GM21786 (cell line): ENCODE measurements at regions not wholly inside any gene's neighbourhood (a gene's known extent, or its start where the extent isn't known, plus 50 kb on each side); places are given as distances from the start of the nearest gene placed in this dataset.

ENCODE experiments used
- ATAC-seq: cut with Tn5 transposase; IDR thresholded peaks from one replicate; pipeline ENCODE4 v1.9.1; 2021; ENCODE audit not compliant: unreplicated experiment

- no peak for ATAC-seq
Measured at GRCh38 chr17:72439893-72440502, 319.2 kb downstream of the SOX9 start.

- ATAC-seq = no peak
Measured at GRCh38 chr17:72440961-72441360, 320.1 kb downstream of the SOX9 start.

GRCh38 chr17:72441909-72442308 is 321.1 kb downstream of the SOX9 start:
- no peak for ATAC-seq

GRCh38 chr17:72444517-72445054 is 323.8 kb downstream of the SOX9 start:
- ATAC-seq = no peak

GRCh38 chr17:72445055-72445991 is 324.5 kb downstream of the SOX9 start:
- no peak for ATAC-seq

- ATAC-seq = no peak
Measured at GRCh38 chr17:72446118-72446517, 325.3 kb downstream of the SOX9 start.

GRCh38 chr17:72446525-72447250 is 325.9 kb downstream of the SOX9 start:
- ATAC-seq = no peak

GRCh38 chr17:72447251-72447640 is 326.4 kb downstream of the SOX9 start:
- ATAC-seq = no peak

GRCh38 chr17:72448019-72448418 is 327.2 kb downstream of the SOX9 start:
- no peak for ATAC-seq

- no peak for ATAC-seq
Measured at GRCh38 chr17:72452286-72453173, 331.7 kb downstream of the SOX9 start.

- no peak for ATAC-seq
Measured at GRCh38 chr17:72454342-72454741, 333.5 kb downstream of the SOX9 start.

- no peak for ATAC-seq
Measured at GRCh38 chr17:72455562-72455961, 334.7 kb downstream of the SOX9 start.

GRCh38 chr17:72456075-72456474 is 335.3 kb downstream of the SOX9 start:
- no peak for ATAC-seq

GRCh38 chr17:72457712-72458111 is 336.9 kb downstream of the SOX9 start:
- no peak for ATAC-seq

- no peak for ATAC-seq
Measured at GRCh38 chr17:72458301-72458700, 337.5 kb downstream of the SOX9 start.

- ATAC-seq = no peak
Measured at GRCh38 chr17:72460711-72461110, 339.9 kb downstream of the SOX9 start.

GRCh38 chr17:72461757-72462156 is 340.9 kb downstream of the SOX9 start:
- no peak for ATAC-seq

- no peak for ATAC-seq
Measured at GRCh38 chr17:72462407-72462806, 341.6 kb downstream of the SOX9 start.

GRCh38 chr17:72462814-72463213 is 342.0 kb downstream of the SOX9 start:
- no peak for ATAC-seq

- peak; percentile 38 for ATAC-seq
Measured at GRCh38 chr17:72463287-72464102, 342.7 kb downstream of the SOX9 start.
